Gastroesophageal sphincter (tissue), 4 donors: ENCODE measurements at regions not wholly inside any gene's neighbourhood (a gene's known extent, or its start where the extent isn't known, plus 50 kb on each side); places are given as distances from the start of the nearest gene placed in this dataset.
"Not testable (repeated sequence)": the region's sequence is repeated elsewhere in the genome, so short reads cannot be mapped to it uniquely, and the experiment has no call there.

ENCODE experiments used
- ATAC-seq: fragments of 150-250 bp; one replicate; pipeline ENCODE4 v1.9.1; 2016; ENCODE audit warnings: mild to moderate bottlenecking, moderate library complexity
- H3K27ac ChIP-seq, 4 donors: fragments of 200-600 bp; sonication (generic) in 3 of 4; 1 replicate in 3 of 4; 2 replicates in 1 of 4; pipeline ENCODE4 v1.5.1; 2016 to 2019
- H3K27me3 ChIP-seq: fragments of 200-600 bp; sonication (generic); one replicate; pipeline ENCODE4 v1.5.1; 2019
- H3K36me3 ChIP-seq, 2 donors: fragments of 200-600 bp; sonication (generic); one replicate each; pipeline ENCODE4 v1.5.1; 2019; ENCODE audit warnings: control low read depth in 1 of 2
- H3K4me1 ChIP-seq, 3 donors: fragments of 200-600 bp; sonication (generic); 1 replicate in 2 of 3; 2 replicates in 1 of 3; pipeline ENCODE4 v1.5.1; 2016 to 2019; ENCODE audit warnings: control low read depth in 2 of 3
- H3K4me3 ChIP-seq, 2 donors: fragments of 200-600 bp; sonication (generic); one replicate each; pipeline ENCODE4 v1.5.1; 2019; ENCODE audit warnings: mild to moderate bottlenecking in 1 of 2, moderate library complexity in 1 of 2
- H3K9me3 ChIP-seq, 3 donors: fragments of 200-600 bp; sonication (generic); one replicate each; pipeline ENCODE4 v1.5.1; 2017 to 2019; ENCODE audit warnings: control low read depth in 2 of 3
- EP300 ChIP-seq: sonication (generic); formaldehyde crosslinking; IDR thresholded peaks from one replicate; pipeline ENCODE4 v1.6.1; 2017; ENCODE audit warnings: antibody characterized with exemption, mild to moderate bottlenecking
- POLR2A ChIP-seq, 2 donors: fragments of 450-650 bp; IDR thresholded peaks; one replicate each; pipeline ENCODE4 v1.6.1; 2017; ENCODE audit warnings: antibody characterized with exemption in 2 of 2, mild to moderate bottlenecking in 2 of 2, moderate library complexity in 1 of 2
- POLR2AphosphoS5 ChIP-seq: sonication (generic); formaldehyde crosslinking; IDR thresholded peaks from one replicate; pipeline ENCODE4 v1.6.1; 2017; ENCODE audit warnings: antibody characterized with exemption
- WGBS, 2 donors: methylation state at CpG; one replicate each; pipeline ENCODE4 v1.1.5; 2018; ENCODE audit warnings: low coverage in 1 of 2; 5-methylcytosine and 5-hydroxymethylcytosine counted together
- TF ChIP-seq, protein P1 (sequence below), 4 experiments: fragments of 200-600 bp in 2 of 4; fragments of 450-650 bp in 2 of 4; sonication (generic) in 1 of 4; IDR thresholded peaks; one replicate each; pipeline ENCODE4 v1.5.1; 2017 to 2019; ENCODE audit warnings: antibody characterized with exemption in 4 of 4, mild to moderate bottlenecking in 2 of 4, moderate library complexity in 2 of 4

DNA sequence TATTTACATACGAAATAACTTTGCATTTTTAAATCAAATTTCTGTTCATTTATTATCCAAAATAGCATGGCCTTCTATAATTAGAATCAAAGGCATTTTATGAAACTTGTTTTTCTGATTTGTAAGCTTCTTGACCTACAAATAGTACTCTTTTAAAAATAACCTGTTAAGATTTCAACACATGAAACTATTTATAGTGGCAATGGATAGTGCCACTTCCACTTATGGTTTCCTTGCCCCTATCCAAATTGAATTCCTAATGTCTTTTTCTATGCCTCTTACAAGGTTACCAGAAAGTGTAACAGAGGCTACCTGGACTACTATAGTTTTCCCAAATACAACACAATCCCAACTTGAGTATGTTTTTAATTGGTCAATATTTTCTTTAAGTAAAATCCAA lies 263.5 kb downstream of the SEMA3D start:
- Histone ChIP-seq H3K4me3 (no peak overlapping the region), H3K27me3 (no peaks in the 10 kb centered on the region), H3K36me3 (no peaks in the 10 kb centered on the region), H3K27ac (no peak overlapping the region), H3K9me3 (peaks cover 0 to 15% (median 0%) of the 10 kb centered on the region in 3 donors), H3K4me1 (no peaks in the 10 kb centered on the region)
- ATAC-seq = no peak
- 27 to 39% methylated on average over 1 of the region's 1 CpG for WGBS, 2 donors
- TF ChIP-seq, protein P1, sequence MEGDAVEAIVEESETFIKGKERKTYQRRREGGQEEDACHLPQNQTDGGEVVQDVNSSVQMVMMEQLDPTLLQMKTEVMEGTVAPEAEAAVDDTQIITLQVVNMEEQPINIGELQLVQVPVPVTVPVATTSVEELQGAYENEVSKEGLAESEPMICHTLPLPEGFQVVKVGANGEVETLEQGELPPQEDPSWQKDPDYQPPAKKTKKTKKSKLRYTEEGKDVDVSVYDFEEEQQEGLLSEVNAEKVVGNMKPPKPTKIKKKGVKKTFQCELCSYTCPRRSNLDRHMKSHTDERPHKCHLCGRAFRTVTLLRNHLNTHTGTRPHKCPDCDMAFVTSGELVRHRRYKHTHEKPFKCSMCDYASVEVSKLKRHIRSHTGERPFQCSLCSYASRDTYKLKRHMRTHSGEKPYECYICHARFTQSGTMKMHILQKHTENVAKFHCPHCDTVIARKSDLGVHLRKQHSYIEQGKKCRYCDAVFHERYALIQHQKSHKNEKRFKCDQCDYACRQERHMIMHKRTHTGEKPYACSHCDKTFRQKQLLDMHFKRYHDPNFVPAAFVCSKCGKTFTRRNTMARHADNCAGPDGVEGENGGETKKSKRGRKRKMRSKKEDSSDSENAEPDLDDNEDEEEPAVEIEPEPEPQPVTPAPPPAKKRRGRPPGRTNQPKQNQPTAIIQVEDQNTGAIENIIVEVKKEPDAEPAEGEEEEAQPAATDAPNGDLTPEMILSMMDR (IDR thresholded peaks at IDR 0.05) = no peak
- TF ChIP-seq EP300 (no peak), POLR2A (IDR thresholded peaks at IDR 0.05) (no peak), POLR2AphosphoS5 (no peak)

DNA sequence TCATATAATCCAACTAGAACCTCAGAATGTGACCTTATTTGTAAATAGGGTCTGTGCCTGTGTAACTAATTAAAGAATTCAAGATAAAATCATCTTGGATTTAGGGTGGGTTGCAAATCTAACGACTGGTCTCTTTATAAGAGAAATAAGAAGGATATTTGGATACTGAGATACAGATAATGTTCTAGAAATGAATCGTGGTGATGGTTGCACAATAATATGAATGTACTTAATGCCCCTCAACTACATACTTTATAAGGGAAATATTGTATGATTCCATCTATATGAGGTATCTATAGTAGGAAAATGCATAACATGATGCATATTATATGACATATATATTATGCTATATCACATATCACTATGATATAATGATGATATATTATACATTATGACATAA lies 265.7 kb downstream of the SEMA3D start:
- no peak for ATAC-seq
- 97 to 100% methylated on average over 2 of the region's 2 CpGs for WGBS, 2 donors
- Histone ChIP-seq H3K27me3 (no peaks in the 10 kb centered on the region), H3K4me3 (no peak overlapping the region), H3K27ac (no peak overlapping the region), H3K4me1 (no peaks in the 10 kb centered on the region), H3K9me3 (peaks cover 0 to 15% (median 0%) of the 10 kb centered on the region in 3 donors), H3K36me3 (no peaks in the 10 kb centered on the region)
- TF ChIP-seq EP300 (no peak), POLR2A (IDR thresholded peaks at IDR 0.05) (no peak), POLR2AphosphoS5 (no peak)
- TF ChIP-seq, protein P1 (IDR thresholded peaks at IDR 0.05) = no peak

DNA sequence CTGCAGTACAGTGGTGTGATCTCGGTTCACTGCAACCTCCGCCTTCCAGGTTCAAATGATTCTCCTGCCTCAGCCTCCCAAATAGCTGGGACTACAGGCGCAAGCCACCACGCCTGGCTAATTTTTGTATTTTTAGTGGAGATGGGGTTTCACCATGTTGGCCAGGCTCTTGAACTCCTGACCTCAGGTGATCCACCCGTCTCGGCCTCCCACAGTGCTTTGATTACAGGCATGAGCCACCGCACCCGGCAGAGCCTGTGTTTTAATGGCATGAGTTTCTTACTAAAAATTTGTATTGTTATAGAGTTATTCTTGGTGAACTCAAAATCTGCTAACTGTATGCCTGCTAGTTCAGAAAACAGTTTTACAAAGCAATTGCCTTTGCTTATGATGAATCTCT lies 269.9 kb downstream of the SEMA3D start:
- Histone ChIP-seq H3K9me3 (peaks cover 0 to 15% (median 0%) of the 10 kb centered on the region in 3 donors), H3K4me1 (peaks cover 0 to 10% (median 0%) of the 10 kb centered on the region in 3 donors)
- H3K36me3 ChIP-seq, H3K4me3 ChIP-seq, ATAC-seq, H3K27ac ChIP-seq, H3K27me3 ChIP-seq: not testable (repeated sequence)
- 85 to 97% methylated on average over 5 to 6 of the region's 8 CpGs for WGBS, 2 donors

DNA sequence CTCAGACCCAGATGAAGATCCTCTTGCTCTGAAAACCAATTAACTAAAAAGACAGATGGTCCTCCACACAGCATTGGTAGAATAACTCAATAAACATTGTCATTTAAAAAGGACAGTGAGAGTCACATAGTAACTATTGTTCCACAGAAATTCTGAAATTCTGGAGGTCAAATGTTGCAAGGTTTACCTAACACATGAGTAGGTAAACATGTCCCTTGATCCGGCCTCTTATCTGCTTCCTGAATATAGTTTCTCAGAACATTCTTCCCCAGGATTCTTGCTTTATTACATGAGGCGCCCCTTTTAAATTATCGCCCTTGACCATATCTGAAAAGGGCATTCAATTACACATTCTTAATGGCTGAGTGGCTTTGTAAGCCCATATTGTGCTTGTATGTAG lies 270.7 kb downstream of the SEMA3D start:
- peaks cover 0 to 15% (median 0%) of the 10 kb centered on the region in 3 donors for H3K9me3 ChIP-seq
- H3K36me3 ChIP-seq = no peaks in the 10 kb centered on the region
- WGBS, 2 donors = 79 to 94% methylated on average over 3 of the region's 3 CpGs
- no peak overlapping the region for H3K4me3 ChIP-seq
- ATAC-seq = no peak
- H3K27me3 ChIP-seq = no peaks in the 10 kb centered on the region
- no peak overlapping the region for H3K27ac ChIP-seq
- TF ChIP-seq POLR2A (IDR thresholded peaks at IDR 0.05) (no peak), POLR2AphosphoS5 (no peak), EP300 (no peak)
- TF ChIP-seq, protein P1 (IDR thresholded peaks at IDR 0.05) = no peak
- peaks cover 0 to 10% (median 0%) of the 10 kb centered on the region in 3 donors for H3K4me1 ChIP-seq

DNA sequence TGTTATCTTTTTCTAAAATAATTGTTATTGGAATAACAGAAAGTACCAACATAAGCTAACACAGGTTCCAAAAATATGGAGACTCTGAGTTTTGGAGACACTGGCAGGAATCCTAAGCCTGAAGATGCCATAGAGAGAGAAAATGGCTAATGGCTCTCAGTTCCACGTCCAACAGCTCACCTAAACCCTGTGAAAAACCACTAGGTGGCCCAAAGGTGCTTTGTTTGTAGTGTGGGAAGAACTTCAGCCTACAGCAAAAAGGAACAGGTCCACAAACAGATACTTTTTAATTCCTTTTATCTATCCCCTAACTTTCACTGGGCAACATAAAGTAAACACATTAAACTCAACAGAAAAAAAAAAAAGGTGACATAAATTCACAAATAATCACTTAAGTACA lies 272.3 kb downstream of the SEMA3D start:
- H3K27me3 ChIP-seq = no peaks in the 10 kb centered on the region
- H3K9me3 ChIP-seq = peaks cover 0 to 3% (median 0%) of the 10 kb centered on the region in 3 donors
- no peak for TF ChIP-seq POLR2AphosphoS5
- TF ChIP-seq EP300 = no peak
- TF ChIP-seq, protein P1 (IDR thresholded peaks at IDR 0.05) = no peak
- TF ChIP-seq POLR2A (IDR thresholded peaks at IDR 0.05) = no peak
- H3K4me3 ChIP-seq = no peak overlapping the region
- WGBS, 2 donors = 80 to 100% methylated on average over 1 of the region's 1 CpG
- ATAC-seq = no peak
- H3K36me3 ChIP-seq = no peaks in the 10 kb centered on the region
- peaks cover 0 to 10% (median 0%) of the 10 kb centered on the region in 3 donors for H3K4me1 ChIP-seq
- H3K27ac ChIP-seq = no peak overlapping the region
